ENCODE measurements at regions not wholly inside any gene's neighbourhood (a gene's known extent, or its start where the extent isn't known, plus 50 kb on each side); places are given as distances from the start of the nearest gene placed in this dataset.

GRCh38 chrX:138923805-138924204, 212.3 kb upstream of the FGF13 start:
- Histone ChIP-seq H3K18ac (ENCODE audit: insufficient read length, low read depth, low read length) (no peak overlapping the region), H4K5ac (ENCODE audit: insufficient read length, low read depth, low read length) (no peak overlapping the region), H3K79me1 (ENCODE audit: insufficient read depth, low read depth, low read length, poor library complexity, severe bottlenecking) (no peaks in the 10 kb centered on the region), H3K27me3 (ENCODE audit: insufficient read depth, low read length) (no peaks in the 10 kb centered on the region), H3K4me1 (ENCODE audit: insufficient read depth, low read length) (no peaks in the 10 kb centered on the region), H3K9me3 (ENCODE audit: control insufficient read depth, low read depth, low read length) (no peaks in the 10 kb centered on the region), H2BK120ac (ENCODE audit: low read depth, low read length, poor library complexity, severe bottlenecking) (no peak overlapping the region), H4K8ac (replicated peaks; ENCODE audit: insufficient read length, low read depth, low read length) (no peak overlapping the region), H2BK5ac (ENCODE audit: insufficient read length, low read length) (no peak overlapping the region), H2BK15ac (ENCODE audit: low read depth, low read length) (no peak overlapping the region), H4K91ac (ENCODE audit: insufficient read length, low read depth, low read length) (no peak overlapping the region), H3K9ac (ENCODE audit: extremely low read depth, insufficient read length, low read length) (no peak overlapping the region), H2AFZ (ENCODE audit: low read length) (no peak overlapping the region), H3K23me2 (ENCODE audit: insufficient read length, low read depth, low read length, poor library complexity, severe bottlenecking) (no peaks in the 10 kb centered on the region), H4K20me1 (ENCODE audit: control insufficient read depth, insufficient read depth, insufficient read length) (no peaks in the 10 kb centered on the region), H3T11ph (ENCODE audit: low read length) (no peak overlapping the region), H2BK20ac (ENCODE audit: low read depth, low read length, poor library complexity, severe bottlenecking) (no peak overlapping the region), H3K4me2 (ENCODE audit: insufficient read depth, insufficient read length, low read length) (no peak overlapping the region), H3K14ac (ENCODE audit: insufficient read depth, low read length) (no peak overlapping the region), H2AK5ac (ENCODE audit: insufficient read length, low read length) (no peak overlapping the region), H2BK12ac (ENCODE audit: insufficient read length, low read depth, low read length) (no peak overlapping the region), H3K27ac (ENCODE audit: insufficient read length, low read depth, low read length) (no peak overlapping the region), H3K56ac (ENCODE audit: insufficient read length, low read depth, low read length) (no peak overlapping the region), H3K79me2 (ENCODE audit: insufficient read depth, low read length) (no peaks in the 10 kb centered on the region), H3K23ac (ENCODE audit: insufficient read length, low read depth, low read length) (no peak overlapping the region), H3K4ac (ENCODE audit: low read depth, low read length) (no peak overlapping the region)
- TF ChIP-seq, protein P1, sequence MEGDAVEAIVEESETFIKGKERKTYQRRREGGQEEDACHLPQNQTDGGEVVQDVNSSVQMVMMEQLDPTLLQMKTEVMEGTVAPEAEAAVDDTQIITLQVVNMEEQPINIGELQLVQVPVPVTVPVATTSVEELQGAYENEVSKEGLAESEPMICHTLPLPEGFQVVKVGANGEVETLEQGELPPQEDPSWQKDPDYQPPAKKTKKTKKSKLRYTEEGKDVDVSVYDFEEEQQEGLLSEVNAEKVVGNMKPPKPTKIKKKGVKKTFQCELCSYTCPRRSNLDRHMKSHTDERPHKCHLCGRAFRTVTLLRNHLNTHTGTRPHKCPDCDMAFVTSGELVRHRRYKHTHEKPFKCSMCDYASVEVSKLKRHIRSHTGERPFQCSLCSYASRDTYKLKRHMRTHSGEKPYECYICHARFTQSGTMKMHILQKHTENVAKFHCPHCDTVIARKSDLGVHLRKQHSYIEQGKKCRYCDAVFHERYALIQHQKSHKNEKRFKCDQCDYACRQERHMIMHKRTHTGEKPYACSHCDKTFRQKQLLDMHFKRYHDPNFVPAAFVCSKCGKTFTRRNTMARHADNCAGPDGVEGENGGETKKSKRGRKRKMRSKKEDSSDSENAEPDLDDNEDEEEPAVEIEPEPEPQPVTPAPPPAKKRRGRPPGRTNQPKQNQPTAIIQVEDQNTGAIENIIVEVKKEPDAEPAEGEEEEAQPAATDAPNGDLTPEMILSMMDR (conservative IDR thresholded peaks at IDR 0.05): no peak
- Mint-ChIP-seq H3K36me3 (ENCODE audit: insufficient read depth in 1 of 3, low read depth in 3 of 3) (no peaks in the 10 kb centered on the region), H3K9me3 (peaks cover 0 to 42% of the 10 kb centered on the region in 2 experiments; a peak in 2 of 5 replicates), H3K27me3 (ENCODE audit: low read depth) (no peaks in the 10 kb centered on the region), H3K4me1 (peaks cover 0 to 6% of the 10 kb centered on the region in 2 experiments; a peak in 2 of 4 replicates), H3K4me3 (no peak overlapping the region), H3K27ac (peak overlapping the region in 1 of 3 experiments; percentile 3; a peak in 1 of 7 replicates)
- no peak for DNase-seq
